ENCODE measurements at regions not wholly inside any gene's neighbourhood (a gene's known extent, or its start where the extent isn't known, plus 50 kb on each side); places are given as distances from the start of the nearest gene placed in this dataset.
"Not testable (repeated sequence)": the region's sequence is repeated elsewhere in the genome, so short reads cannot be mapped to it uniquely, and the experiment has no call there.

GRCh38 chr3:88954853-88955252, 152.6 kb upstream of the EPHA3 start:
- no peak for DNase-seq (ENCODE audit: low spot score)

DNA sequence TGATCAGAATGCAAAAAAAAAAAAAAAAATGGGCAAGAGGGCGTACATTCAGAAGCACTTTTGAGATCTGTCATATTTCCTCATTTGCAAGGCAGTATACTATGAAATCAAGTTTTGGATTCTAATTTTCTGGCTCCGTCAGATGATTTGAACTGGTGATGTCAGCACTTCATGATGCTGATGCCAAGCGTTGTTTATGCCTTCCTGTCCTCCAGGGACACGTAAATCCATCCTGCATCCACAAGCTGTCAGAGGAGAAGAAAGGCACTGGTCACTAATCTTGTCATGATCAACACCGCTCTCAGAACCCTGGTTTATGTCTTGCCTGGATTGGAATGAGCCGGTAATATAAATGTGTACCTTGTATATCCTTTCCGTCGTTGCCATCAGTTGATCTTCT, 152.1 kb upstream of the EPHA3 start:
- no peak for DNase-seq (ENCODE audit: low spot score)

- DNase-seq (ENCODE audit: low spot score) = no peak
These were observed 149.5 kb upstream of the EPHA3 start for GRCh38 chr3:88957711-88958439.

GRCh38 chr3:88960019-88960418, 147.4 kb upstream of the EPHA3 start:
- DNase-seq (ENCODE audit: low spot score) = no peak

DNA sequence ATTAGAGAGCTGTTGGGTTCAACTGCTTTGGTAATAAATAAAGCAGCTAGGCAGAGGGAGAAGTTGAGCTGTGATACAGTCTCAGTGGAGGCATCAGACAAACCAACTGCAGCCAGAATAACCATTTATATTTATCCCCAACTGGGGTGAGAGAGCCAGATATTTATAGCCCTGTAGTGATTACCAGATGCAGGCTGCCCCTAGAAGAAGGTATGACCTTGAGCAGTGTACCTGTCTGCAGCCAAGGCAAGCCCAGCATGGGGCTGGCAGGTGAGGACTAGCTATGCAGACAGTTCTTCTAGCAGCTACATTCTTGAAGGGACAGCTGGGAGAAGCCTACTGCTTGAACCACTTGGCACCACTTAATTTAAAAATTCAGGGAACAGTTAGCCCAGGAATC, 144.4 kb upstream of the EPHA3 start:
- DNase-seq (ENCODE audit: low spot score) = no peak

- no peak for DNase-seq (ENCODE audit: low spot score)
These were observed 127.7 kb upstream of the EPHA3 start for GRCh38 chr3:88979760-88980159.

GRCh38 chr3:88983458-88983857, 124.0 kb upstream of the EPHA3 start:
- DNase-seq (ENCODE audit: low spot score) = no peak

- no peak for DNase-seq (ENCODE audit: low spot score)
These were observed 123.2 kb upstream of the EPHA3 start for GRCh38 chr3:88984256-88984655.

DNA sequence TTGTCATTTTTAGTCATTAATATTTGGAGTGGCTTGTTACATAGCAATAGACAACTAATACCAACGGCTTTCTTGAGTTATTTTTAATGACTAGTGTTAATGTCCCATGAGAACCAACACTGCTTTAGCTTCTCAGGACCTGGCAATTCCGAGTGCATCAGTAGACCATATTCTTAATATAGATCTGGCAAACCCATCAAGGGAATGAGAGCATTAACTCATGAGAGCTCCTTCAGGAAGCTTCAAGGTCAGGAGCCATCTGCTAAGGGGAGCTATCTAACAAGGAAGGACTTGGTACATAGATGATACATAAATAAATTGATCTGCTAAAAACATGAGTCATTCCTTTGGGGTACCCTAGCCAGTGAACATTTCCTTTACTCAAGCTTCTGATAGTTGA, 122.6 kb upstream of the EPHA3 start:
- DNase-seq (ENCODE audit: low spot score) = no peak

GRCh38 chr3:88985491-88985890, 121.9 kb upstream of the EPHA3 start:
- peak; percentile 4 for DNase-seq (ENCODE audit: low spot score)

GRCh38 chr3:88986834-88987233, 120.6 kb upstream of the EPHA3 start:
- no peak for DNase-seq (ENCODE audit: low spot score)

DNA sequence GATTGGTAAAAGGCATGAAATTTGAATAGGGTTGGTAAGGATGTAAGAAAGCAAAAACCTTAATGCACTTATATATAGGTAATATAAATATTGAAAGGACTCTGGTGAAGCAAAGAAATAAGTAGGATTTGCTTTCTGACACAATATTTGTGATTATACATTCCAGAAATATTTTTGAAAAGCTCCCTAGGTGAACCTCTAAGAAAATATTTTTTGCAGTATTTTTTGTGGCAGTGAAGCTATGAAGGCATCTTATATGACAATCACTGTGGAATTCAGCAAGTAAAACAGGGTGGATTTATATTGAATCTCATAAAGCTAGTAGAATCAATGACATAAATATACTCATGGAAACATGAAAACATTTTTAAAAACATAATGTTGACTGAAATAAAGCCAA, 119.6 kb upstream of the EPHA3 start:
- no peak for DNase-seq (ENCODE audit: low spot score)

GRCh38 chr3:88988906-88989305, 118.5 kb upstream of the EPHA3 start:
- no peak for DNase-seq (ENCODE audit: low spot score)

- DNase-seq (ENCODE audit: low spot score) = no peak
These were observed 115.9 kb upstream of the EPHA3 start for GRCh38 chr3:88991496-88991895.

GRCh38 chr3:88996691-88997090, 110.7 kb upstream of the EPHA3 start:
- DNase-seq (ENCODE audit: low spot score) = no peak

- DNase-seq (ENCODE audit: low spot score) = no peak
These were observed 110.2 kb upstream of the EPHA3 start for GRCh38 chr3:88997260-88997659.

DNA sequence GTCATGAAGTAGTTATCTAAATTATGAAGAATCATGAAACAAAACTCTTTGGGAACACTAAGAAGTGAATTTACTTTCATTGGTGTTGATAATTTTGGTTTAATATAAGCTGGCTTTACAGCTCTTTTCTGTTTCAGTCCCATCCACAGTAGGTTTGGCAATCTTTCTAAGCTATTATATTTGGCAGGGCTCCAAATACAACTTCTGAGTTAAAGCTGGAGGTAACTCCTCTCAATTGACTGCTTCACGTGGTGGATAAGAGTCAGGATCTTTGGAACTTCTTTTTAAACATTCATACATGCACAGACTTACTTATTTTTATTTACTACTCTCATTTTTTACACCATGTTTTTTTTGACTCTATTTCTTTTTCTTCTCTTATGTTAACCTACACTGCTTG, 106.5 kb upstream of the EPHA3 start:
- DNase-seq (ENCODE audit: low spot score) = no peak

DNA sequence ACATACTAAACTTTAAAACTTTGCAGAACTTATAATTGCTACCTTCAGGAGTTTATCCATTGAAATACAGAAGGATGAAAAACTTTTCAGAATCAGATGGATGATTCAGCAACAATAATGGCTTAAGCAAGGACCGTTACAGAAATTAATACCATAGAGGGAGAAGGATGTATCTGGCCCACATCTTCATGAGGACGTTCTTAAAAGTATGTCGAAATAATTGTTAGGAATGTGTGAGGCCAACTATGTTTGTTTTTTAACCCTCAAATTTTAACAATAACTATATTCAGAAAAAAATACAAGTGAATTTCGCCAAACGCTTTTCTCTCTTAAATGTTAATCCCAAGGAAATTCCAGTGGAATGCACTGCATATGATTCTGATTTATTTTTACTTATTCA, 105.2 kb upstream of the EPHA3 start:
- no peak for DNase-seq (ENCODE audit: low spot score)

- no peak for DNase-seq (ENCODE audit: low spot score)
These were observed 93.9 kb upstream of the EPHA3 start for GRCh38 chr3:89013536-89013935.

DNA sequence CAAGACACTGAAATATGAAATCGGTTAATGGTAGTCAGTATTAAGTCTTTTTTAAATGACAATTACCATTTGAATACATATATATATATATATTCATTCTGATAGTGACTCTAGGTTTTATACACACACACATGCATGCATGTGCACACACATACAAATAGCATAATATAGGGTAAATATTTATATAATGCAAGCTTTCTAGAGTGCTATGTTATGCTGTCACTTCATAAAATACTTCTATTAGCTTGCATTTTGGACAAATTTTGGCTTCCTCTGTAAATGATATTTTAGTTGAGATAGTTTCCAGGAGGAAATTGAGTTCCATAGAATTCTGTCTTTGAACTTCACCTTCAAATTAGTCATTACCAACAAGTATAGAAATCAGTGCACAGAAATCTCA, 89.9 kb upstream of the EPHA3 start:
- no peak for DNase-seq (ENCODE audit: low spot score)

DNA sequence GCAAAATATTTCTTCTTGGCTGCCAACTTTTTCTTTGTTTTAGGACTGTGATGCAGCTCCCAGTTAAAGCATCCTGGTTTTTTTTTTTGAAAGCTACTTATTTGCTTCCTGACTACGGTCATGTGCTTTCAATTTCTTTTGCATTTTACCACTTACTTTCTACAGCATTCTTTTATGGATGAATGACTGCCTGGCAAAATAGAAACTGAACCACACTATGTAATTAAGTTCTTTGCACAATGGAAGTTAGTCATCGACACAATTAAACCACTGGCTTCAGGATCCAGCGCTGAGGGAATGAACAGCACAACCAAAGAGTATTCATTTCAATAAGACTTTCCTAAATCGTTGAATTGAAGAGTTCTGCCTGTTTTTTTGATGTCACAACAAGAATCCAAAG, 82.2 kb upstream of the EPHA3 start:
- DNase-seq (ENCODE audit: low spot score) = peak; percentile 67

DNA sequence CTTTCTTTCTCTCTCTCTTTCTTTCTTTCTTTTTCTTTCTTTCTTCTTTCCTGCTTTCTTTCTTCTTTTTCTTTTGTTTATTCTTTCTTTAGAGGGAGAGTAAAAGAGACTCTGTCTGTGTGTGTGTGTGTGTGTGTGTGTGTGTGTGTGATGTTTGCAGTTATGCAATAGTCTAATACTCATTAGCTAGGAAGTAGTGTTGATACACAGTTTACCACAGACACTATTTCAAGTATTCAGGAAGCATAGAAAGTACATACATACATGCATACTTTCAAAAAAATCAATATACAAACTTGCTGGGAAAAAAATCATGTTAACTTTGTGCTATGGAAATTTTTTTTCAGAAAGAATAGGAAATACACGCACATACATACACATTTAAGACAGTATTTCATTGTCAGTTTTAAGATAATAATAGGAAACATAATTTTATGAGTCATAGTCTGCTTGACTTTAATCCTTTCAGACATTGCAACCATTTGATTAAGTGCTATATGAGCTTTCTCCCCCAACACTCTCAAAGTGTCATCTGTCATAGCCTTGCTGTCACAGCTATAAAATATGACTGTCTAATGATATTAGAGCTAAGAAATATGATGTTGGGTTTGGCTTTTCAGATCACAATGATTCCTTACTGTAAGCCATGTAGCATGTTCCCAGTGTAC, 74.9 kb upstream of the EPHA3 start:
- no peak for DNase-seq (ENCODE audit: low spot score)

DNA sequence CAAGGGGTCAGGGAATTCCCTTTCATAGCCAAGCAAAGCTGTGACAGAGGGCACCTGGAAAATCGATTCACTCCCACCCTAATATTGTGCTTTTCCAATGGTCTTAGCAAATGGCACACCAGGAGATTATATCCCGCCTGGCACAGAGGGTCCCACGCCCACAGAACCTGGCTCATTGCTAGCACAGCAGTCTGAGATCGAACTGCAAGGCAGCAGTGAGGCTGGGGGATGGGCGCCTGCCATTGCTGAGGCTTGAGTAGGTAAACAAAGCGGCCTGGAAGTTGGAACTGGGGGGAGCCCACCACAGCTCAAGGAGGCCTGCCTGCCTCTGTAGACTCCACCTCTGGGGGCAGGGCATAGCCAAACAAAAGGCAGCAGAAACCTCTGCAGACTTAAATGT, 72.7 kb upstream of the EPHA3 start:
- DNase-seq (ENCODE audit: low spot score) = not testable (repeated sequence)

- no peak for DNase-seq (ENCODE audit: low spot score)
These were observed 68.6 kb upstream of the EPHA3 start for GRCh38 chr3:89038869-89039268.

Measured in H4 (cell line).